ENCODE measurements at regions not wholly inside any gene's neighbourhood (a gene's known extent, or its start where the extent isn't known, plus 50 kb on each side); places are given as distances from the start of the nearest gene placed in this dataset.
"Not testable (repeated sequence)": the region's sequence is repeated elsewhere in the genome, so short reads cannot be mapped to it uniquely, and the experiment has no call there.

GRCh38 chr6:113791225-113791624, 65.9 kb upstream of the MARCKS start:
- TF ChIP-seq CTCF (IDR thresholded peaks at IDR 0.05); POLR2AphosphoS5 (IDR thresholded peaks at IDR 0.05; ENCODE audit: low read depth, low read length); TCF7L2 (IDR thresholded peaks at IDR 0.05; ENCODE audit: low read depth, low read length); REST (IDR thresholded peaks at IDR 0.05; ENCODE audit: insufficient read depth in 1 of 2, low read depth in 2 of 2, low read length in 1 of 2): not testable (repeated sequence)
